Muscle of leg (tissue), 3 donors: ENCODE measurements at regions not wholly inside any gene's neighbourhood (a gene's known extent, or its start where the extent isn't known, plus 50 kb on each side); places are given as distances from the start of the nearest gene placed in this dataset.
"Not testable (repeated sequence)": the region's sequence is repeated elsewhere in the genome, so short reads cannot be mapped to it uniquely, and the experiment has no call there.

ENCODE experiments used
- DNase-seq: peaks from one replicate; pipeline ENCODE4 v3.0.0; 2013
- H3K27ac ChIP-seq: one replicate; pipeline ENCODE4 v1.5.1; 2013; ENCODE audit warnings: mild to moderate bottlenecking, low read length, control low read depth
- H3K27me3 ChIP-seq: one replicate; pipeline ENCODE4 v1.6.1; 2013; ENCODE audit warnings: low read length; ENCODE audit not compliant: control insufficient read depth, insufficient read depth
- H3K36me3 ChIP-seq: one replicate; pipeline ENCODE4 v1.6.1; 2013; ENCODE audit warnings: low read length; ENCODE audit not compliant: control insufficient read depth, insufficient read depth
- H3K4me1 ChIP-seq: one replicate; pipeline ENCODE4 v1.6.1; 2013; ENCODE audit warnings: low read length; ENCODE audit not compliant: control insufficient read depth, insufficient read depth
- H3K4me3 ChIP-seq: one replicate; pipeline ENCODE4 v1.5.1; 2013; ENCODE audit warnings: low read length, control low read depth
- H3K9me3 ChIP-seq: replicated peaks from 2 replicates; pipeline ENCODE4 v1.6.1; 2013; ENCODE audit warnings: low read depth, low read length; ENCODE audit not compliant: control insufficient read depth
- WGBS: methylation state at CpG from one replicate; pipeline ENCODE4 v1.1.5; 2013; ENCODE audit warnings: missing lambda C conversion rate; ENCODE audit not compliant: insufficient coverage; 5-methylcytosine and 5-hydroxymethylcytosine counted together

GRCh38 chr2:16030206-16031057, 90.1 kb downstream of the MYCN start:
- Histone ChIP-seq H3K27ac (no peak overlapping the region), H3K36me3 (no peaks in the 10 kb centered on the region), H3K4me3 (no peak overlapping the region), H3K9me3 (no peaks in the 10 kb centered on the region), H3K27me3 (peaks cover 4% of the 10 kb centered on the region), H3K4me1 (peaks cover 2% of the 10 kb centered on the region)
- no peak for DNase-seq
- 62% methylated on average over 19 of the region's 24 CpGs for whole genome bisulfite sequencing

DNA sequence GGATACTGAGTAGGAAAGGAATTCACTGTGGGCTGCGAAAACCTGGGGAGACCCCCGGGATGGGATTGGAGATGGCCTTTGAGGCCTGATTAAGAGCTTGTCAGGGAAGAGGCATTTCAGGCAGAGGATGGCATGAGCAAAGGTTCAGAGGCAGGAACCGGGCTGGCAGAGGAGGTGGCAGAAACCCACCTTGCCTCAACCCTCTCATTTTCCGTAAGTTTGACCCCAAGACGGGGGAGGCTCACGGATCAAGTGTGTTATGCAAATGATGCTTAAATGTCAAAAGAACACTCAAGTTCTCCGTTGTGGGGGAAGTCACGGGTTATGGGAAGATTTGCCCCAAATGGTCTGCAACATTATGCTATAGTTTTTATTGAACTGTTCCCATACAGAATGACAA, 88.3 kb downstream of the MYCN start:
- Histone ChIP-seq H3K27ac (no peak overlapping the region), H3K36me3 (no peaks in the 10 kb centered on the region), H3K4me1 (peaks cover 2% of the 10 kb centered on the region), H3K27me3 (peaks cover 7% of the 10 kb centered on the region), H3K9me3 (no peaks in the 10 kb centered on the region), H3K4me3 (no peak overlapping the region)
- 95% methylated on average over 4 of the region's 8 CpGs for WGBS
- DNase-seq, result no peak

- no peak overlapping the region for H3K27ac ChIP-seq
- H3K9me3 ChIP-seq, result no peaks in the 10 kb centered on the region
- DNase-seq, result no peak
- H3K36me3 ChIP-seq, result no peaks in the 10 kb centered on the region
- no peak overlapping the region for H3K4me3 ChIP-seq
- peaks cover 9% of the 10 kb centered on the region for H3K27me3 ChIP-seq
- peaks cover 2% of the 10 kb centered on the region for H3K4me1 ChIP-seq
- 0% methylated on average over 1 of the region's 8 CpGs for WGBS
Measured at GRCh38 chr2:16026816-16027501, 86.6 kb downstream of the MYCN start.

DNA sequence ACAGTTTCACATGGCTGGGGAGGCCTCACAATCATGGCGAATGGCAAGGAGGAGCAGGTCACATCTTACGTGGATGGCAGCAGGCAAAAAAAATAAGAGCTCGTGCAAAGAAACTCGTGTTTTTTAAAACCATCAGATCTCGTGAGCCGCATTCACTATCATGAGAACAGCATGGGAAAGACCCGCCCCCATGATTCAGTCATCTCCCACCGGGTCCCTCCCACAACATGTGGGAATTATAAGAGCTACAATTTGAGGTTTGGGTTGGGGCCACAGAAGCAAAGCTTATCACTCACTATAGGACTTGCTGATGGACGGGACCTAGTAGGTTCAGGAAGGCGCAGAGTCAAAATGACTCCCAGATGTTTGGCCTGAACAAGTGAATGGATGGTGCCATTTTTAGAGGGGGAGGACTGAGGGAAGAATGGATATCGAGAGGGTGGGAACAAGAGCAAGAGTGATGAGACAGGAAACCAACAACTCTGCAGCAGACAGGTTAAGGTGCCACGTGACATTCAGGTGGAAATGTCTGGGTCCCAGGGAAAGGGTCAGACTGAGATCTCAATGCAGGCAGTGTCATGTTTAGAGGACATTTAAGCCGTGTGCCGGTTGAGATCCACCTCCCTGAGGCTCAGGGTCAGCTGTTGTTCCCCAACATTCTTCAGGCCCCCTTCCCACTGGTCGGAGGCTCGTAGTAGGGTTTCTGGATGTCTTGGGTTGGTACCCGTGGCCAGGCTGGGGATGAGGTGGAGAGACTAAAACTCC, 85.7 kb downstream of the MYCN start:
- Histone ChIP-seq H3K36me3 (no peaks in the 10 kb centered on the region), H3K27ac (no peak overlapping the region), H3K4me3 (no peak overlapping the region), H3K27me3 (peaks cover 9% of the 10 kb centered on the region), H3K9me3 (no peaks in the 10 kb centered on the region), H3K4me1 (no peaks in the 10 kb centered on the region)
- no peak for DNase-seq
- 63% methylated on average over 7 of the region's 17 CpGs for WGBS

GRCh38 chr2:16025211-16025875, 85.0 kb downstream of the MYCN start:
- Histone ChIP-seq H3K4me1 (no peaks in the 10 kb centered on the region), H3K27ac (no peak overlapping the region), H3K9me3 (no peaks in the 10 kb centered on the region), H3K36me3 (no peaks in the 10 kb centered on the region), H3K27me3 (peaks cover 9% of the 10 kb centered on the region), H3K4me3 (no peak overlapping the region)
- WGBS, result 56% methylated on average over 7 of the region's 8 CpGs
- DNase-seq, result no peak

- H3K36me3 ChIP-seq, H3K4me3 ChIP-seq, H3K27me3 ChIP-seq, H3K4me1 ChIP-seq, H3K9me3 ChIP-seq, DNase-seq, H3K27ac ChIP-seq: not testable (repeated sequence)
- 93% methylated on average over 6 of the region's 8 CpGs for WGBS
Measured at GRCh38 chr2:16024628-16025027, 84.3 kb downstream of the MYCN start.

GRCh38 chr2:16023506-16024360, 83.4 kb downstream of the MYCN start:
- 80% methylated on average over 3 of the region's 5 CpGs for WGBS
- no peak for DNase-seq

GRCh38 chr2:16022548-16023240, 82.3 kb downstream of the MYCN start:
- DNase-seq, result no peak
- H3K4me3 ChIP-seq, result no peak overlapping the region
- no peaks in the 10 kb centered on the region for H3K36me3 ChIP-seq
- peaks cover 12% of the 10 kb centered on the region for H3K4me1 ChIP-seq
- H3K27me3 ChIP-seq, result peaks cover 9% of the 10 kb centered on the region
- no peaks in the 10 kb centered on the region for H3K9me3 ChIP-seq
- H3K27ac ChIP-seq, result no peak overlapping the region
- 56% methylated on average over 5 of the region's 6 CpGs for WGBS

More at GRCh38 chr2:16023506-16024360, 83.4 kb downstream of the MYCN start:
- Histone ChIP-seq H3K9me3 (no peaks in the 10 kb centered on the region), H3K4me1 (peaks cover 7% of the 10 kb centered on the region), H3K36me3 (no peaks in the 10 kb centered on the region), H3K27ac (no peak overlapping the region), H3K27me3 (peaks cover 9% of the 10 kb centered on the region), H3K4me3 (no peak overlapping the region)
